Endothelial cell (in vitro differentiated cells): ENCODE measurements at regions not wholly inside any gene's neighbourhood (a gene's known extent, or its start where the extent isn't known, plus 50 kb on each side); places are given as distances from the start of the nearest gene placed in this dataset.

ENCODE experiments used
- DNase-seq: peaks from one replicate; pipeline ENCODE4 v3.0.0; 2021; ENCODE audit warnings: low spot score
- H3K27ac Mint-ChIP-seq: one replicate; pipeline ENCODE4 v1.8.0; 2021; ENCODE audit warnings: mixed read lengths, inconsistent platforms; ENCODE audit not compliant: unreplicated experiment
- H3K27me3 Mint-ChIP-seq: one replicate; pipeline ENCODE4 v1.8.0; 2021; ENCODE audit warnings: mild to moderate bottlenecking, moderate library complexity, mixed read lengths, inconsistent platforms; ENCODE audit not compliant: unreplicated experiment
- H3K36me3 Mint-ChIP-seq: one replicate; pipeline ENCODE4 v1.8.0; 2021; ENCODE audit warnings: mild to moderate bottlenecking, low read depth, mixed read lengths, inconsistent platforms; ENCODE audit not compliant: unreplicated experiment
- H3K4me1 Mint-ChIP-seq: one replicate; pipeline ENCODE4 v1.8.0; 2021; ENCODE audit warnings: mild to moderate bottlenecking, mixed read lengths, inconsistent platforms; ENCODE audit not compliant: unreplicated experiment
- H3K4me3 Mint-ChIP-seq: one replicate; pipeline ENCODE4 v1.8.0; 2021; ENCODE audit warnings: mild to moderate bottlenecking, mixed read lengths, inconsistent platforms; ENCODE audit not compliant: unreplicated experiment
- H3K9me3 Mint-ChIP-seq: one replicate; pipeline ENCODE4 v1.8.0; 2021; ENCODE audit warnings: mixed read lengths, inconsistent platforms; ENCODE audit not compliant: unreplicated experiment
- TF ChIP-seq, protein P1 (sequence below): fragments of 200-600 bp; sonication (generic); IDR thresholded peaks from one replicate; pipeline ENCODE4 v1.5.0; 2021; ENCODE audit warnings: antibody characterized with exemption; ENCODE audit not compliant: unreplicated experiment

DNA sequence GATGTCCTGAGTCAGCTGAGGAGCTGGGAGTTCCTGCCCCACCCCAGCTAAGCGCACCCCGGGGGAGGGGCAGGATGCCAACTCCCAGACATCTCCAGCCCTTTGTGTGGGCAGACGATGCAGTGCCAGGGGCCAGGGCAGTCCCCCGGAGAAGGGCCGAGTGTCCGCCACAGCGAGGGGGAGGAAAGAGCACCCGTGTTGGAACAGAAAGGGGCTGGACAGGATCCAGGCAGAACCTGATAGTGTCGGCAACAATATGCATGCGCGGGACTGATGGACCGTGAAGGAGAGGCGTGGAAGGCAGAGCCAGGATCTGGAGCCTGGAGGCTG lies 1434.7 kb downstream of the BRD1 start:
- TF ChIP-seq, protein P1, sequence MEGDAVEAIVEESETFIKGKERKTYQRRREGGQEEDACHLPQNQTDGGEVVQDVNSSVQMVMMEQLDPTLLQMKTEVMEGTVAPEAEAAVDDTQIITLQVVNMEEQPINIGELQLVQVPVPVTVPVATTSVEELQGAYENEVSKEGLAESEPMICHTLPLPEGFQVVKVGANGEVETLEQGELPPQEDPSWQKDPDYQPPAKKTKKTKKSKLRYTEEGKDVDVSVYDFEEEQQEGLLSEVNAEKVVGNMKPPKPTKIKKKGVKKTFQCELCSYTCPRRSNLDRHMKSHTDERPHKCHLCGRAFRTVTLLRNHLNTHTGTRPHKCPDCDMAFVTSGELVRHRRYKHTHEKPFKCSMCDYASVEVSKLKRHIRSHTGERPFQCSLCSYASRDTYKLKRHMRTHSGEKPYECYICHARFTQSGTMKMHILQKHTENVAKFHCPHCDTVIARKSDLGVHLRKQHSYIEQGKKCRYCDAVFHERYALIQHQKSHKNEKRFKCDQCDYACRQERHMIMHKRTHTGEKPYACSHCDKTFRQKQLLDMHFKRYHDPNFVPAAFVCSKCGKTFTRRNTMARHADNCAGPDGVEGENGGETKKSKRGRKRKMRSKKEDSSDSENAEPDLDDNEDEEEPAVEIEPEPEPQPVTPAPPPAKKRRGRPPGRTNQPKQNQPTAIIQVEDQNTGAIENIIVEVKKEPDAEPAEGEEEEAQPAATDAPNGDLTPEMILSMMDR, result no peak
- H3K36me3 Mint-ChIP-seq, result no peaks in the 10 kb centered on the region
- no peak overlapping the region for H3K27ac Mint-ChIP-seq
- H3K9me3 Mint-ChIP-seq, result no peaks in the 10 kb centered on the region
- H3K4me1 Mint-ChIP-seq, result no peaks in the 10 kb centered on the region
- no peak for DNase-seq
- H3K27me3 Mint-ChIP-seq, result peaks cover 3% of the 10 kb centered on the region
- no peak overlapping the region for H3K4me3 Mint-ChIP-seq

DNA sequence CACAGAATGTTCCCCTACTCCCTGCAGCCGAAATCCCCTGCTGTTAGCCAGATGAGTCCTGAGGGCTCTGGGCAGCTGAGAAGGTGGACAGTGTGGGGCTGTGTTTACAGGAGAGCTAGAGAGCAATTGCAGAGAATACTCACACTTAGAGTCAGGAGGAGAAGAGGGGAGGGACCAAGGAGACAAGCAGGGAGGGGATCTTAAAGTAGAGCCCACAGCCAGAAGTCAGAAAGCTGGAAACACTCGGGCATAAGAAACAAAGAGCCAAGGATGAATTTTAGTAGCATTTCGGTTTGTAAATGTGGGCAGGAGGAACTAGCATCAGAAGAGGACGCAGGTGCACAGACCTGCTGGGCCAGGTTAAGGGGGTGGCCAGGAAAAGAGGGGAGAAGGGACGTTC lies 1435.9 kb downstream of the BRD1 start:
- Mint-ChIP-seq H3K4me1 (no peaks in the 10 kb centered on the region), H3K4me3 (no peak overlapping the region), H3K27ac (no peak overlapping the region), H3K36me3 (no peaks in the 10 kb centered on the region), H3K27me3 (peaks cover 2% of the 10 kb centered on the region), H3K9me3 (no peaks in the 10 kb centered on the region)
- DNase-seq, result no peak
- TF ChIP-seq, protein P1, result no peak

DNA sequence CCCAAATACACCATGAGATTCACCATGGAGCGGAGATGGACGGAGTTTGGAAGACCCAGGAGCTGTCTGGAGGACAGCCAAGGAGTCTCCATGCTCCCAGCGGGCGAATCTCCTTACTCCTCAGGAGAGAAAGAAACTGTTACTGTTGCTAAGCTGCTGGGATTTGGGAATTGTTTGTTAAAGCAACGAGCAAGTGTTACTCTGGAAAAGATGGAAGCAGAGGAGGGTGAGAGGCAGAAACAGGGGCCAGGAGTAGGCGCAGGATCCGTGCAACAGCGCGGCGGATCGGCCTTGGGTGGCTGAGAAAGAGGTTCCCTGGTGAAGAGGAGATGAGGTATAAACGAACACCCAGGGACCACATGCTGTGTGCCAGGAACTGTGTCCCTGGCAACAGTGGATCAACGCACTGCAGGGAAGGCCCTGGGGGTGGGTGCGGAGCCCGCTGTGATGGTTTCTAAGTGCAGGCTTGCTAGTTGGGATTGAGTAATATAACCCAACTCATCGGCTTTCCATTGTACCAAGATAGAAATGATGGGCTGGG lies 1436.4 kb downstream of the BRD1 start:
- Mint-ChIP-seq H3K4me1 (no peaks in the 10 kb centered on the region), H3K36me3 (no peaks in the 10 kb centered on the region), H3K4me3 (no peak overlapping the region), H3K27ac (no peak overlapping the region), H3K27me3 (peaks cover 2% of the 10 kb centered on the region), H3K9me3 (no peaks in the 10 kb centered on the region)
- TF ChIP-seq, protein P1, result no peak
- DNase-seq, result no peak

DNA sequence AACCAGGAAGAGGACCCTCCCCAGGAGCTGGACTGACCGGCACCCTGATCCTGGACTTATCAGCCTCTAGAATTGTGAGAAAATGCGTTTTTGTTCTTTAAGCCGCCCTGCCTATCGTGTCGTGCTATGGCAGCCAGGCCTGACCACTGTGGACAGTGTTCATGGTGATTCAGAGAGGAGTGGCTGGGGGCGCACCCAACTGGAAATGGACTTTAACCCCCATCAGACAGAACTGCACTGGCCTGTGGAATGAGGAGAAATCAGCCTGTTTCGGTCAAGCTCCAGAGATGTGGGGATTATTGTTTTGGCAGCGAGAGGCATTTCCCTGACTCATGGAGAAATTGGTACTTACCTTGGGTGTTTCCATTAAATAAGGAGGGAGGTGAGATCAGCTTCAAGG lies 1437.8 kb downstream of the BRD1 start:
- DNase-seq, result no peak
- Mint-ChIP-seq H3K27ac (no peak overlapping the region), H3K9me3 (no peaks in the 10 kb centered on the region), H3K27me3 (peaks cover 2% of the 10 kb centered on the region), H3K4me1 (no peaks in the 10 kb centered on the region), H3K4me3 (no peak overlapping the region), H3K36me3 (no peaks in the 10 kb centered on the region)
- TF ChIP-seq, protein P1, result no peak

DNA sequence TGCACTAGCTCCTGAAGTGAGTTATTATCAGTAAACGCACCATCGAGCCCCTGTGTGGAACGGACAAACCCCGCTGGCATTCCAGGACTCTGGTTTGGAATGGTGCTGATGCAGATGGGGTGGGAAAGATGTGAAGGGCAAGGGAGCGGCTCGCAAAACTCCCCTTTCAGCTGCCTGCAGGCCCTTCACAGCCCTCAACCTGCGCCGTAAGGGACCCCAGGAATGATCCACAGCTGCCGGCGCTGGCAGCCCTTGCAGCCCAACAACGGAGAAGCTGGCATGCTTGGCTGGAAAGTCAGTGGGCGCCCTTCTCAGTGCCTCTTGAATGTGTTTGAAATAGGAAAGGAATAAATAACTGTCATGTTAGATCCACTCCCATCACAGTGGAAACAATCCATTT lies 1445.5 kb downstream of the BRD1 start:
- no peak for DNase-seq
- Mint-ChIP-seq H3K4me3 (no peak overlapping the region), H3K27me3 (peaks cover 3% of the 10 kb centered on the region), H3K9me3 (no peaks in the 10 kb centered on the region), H3K4me1 (peaks cover 3% of the 10 kb centered on the region), H3K36me3 (no peaks in the 10 kb centered on the region), H3K27ac (no peak overlapping the region)
- TF ChIP-seq, protein P1, result no peak
